Fibroblast of lung (primary cell): ENCODE measurements at regions not wholly inside any gene's neighbourhood (a gene's known extent, or its start where the extent isn't known, plus 50 kb on each side); places are given as distances from the start of the nearest gene placed in this dataset.

Source experiments
- DNase-seq, 2 donors: peaks; one replicate each; pipeline versions ENCODE4 v3.0.0 to v3.0.0-alpha.2; 2010; ENCODE audit warnings: low read depth in 2 of 2
- H2AFZ ChIP-seq: 2 replicates; pipeline ENCODE4 v1.5.1; 2012; ENCODE audit warnings: low read length, control low read depth, inconsistent platforms
- H3K27ac ChIP-seq: 2 replicates; pipeline ENCODE4 v1.5.1; 2011; ENCODE audit warnings: low read length, control low read depth; ENCODE audit not compliant: insufficient read depth
- H3K27me3 ChIP-seq: 2 replicates; pipeline ENCODE4 v1.5.1; 2011; ENCODE audit warnings: mild to moderate bottlenecking, low read length; ENCODE audit not compliant: control insufficient read depth, insufficient read depth
- H3K36me3 ChIP-seq: 2 replicates; pipeline ENCODE4 v1.5.1; 2011; ENCODE audit warnings: low read length; ENCODE audit not compliant: control insufficient read depth, insufficient read depth
- H3K4me1 ChIP-seq: 2 replicates; pipeline ENCODE4 v1.5.1; 2011; ENCODE audit warnings: low read length; ENCODE audit not compliant: control insufficient read depth, insufficient read depth; ENCODE audit errors: extremely low read depth
- H3K4me2 ChIP-seq: 2 replicates; pipeline ENCODE4 v1.5.1; 2011; ENCODE audit warnings: low read length, control low read depth; ENCODE audit not compliant: insufficient read depth; ENCODE audit errors: extremely low read depth
- H3K4me3 ChIP-seq, 4 experiments: fragments of 200-600 bp in 1 of 4; sonication (generic) in 1 of 4; replicated peaks in 1 of 4; 2 replicates each; pipeline ENCODE4 v1.5.1; 2011 to 2016; ENCODE audit warnings: low read length in 4 of 4, low read depth in 3 of 4, mild to moderate bottlenecking in 3 of 4, control low read depth in 2 of 4, inconsistent platforms in 1 of 4, mixed read lengths in 1 of 4; ENCODE audit not compliant: insufficient read depth in 1 of 4; ENCODE audit errors: control extremely low read depth in 1 of 4
- H3K79me2 ChIP-seq: 2 replicates; pipeline ENCODE4 v1.5.1; 2012; ENCODE audit warnings: mild to moderate bottlenecking, low read length, inconsistent platforms; ENCODE audit not compliant: control insufficient read depth, insufficient read depth
- H3K9ac ChIP-seq: 2 replicates; pipeline ENCODE4 v1.5.1; 2011; ENCODE audit warnings: mild to moderate bottlenecking, low read length, control low read depth; ENCODE audit not compliant: insufficient read depth
- H3K9me3 ChIP-seq: 2 replicates; pipeline ENCODE4 v1.5.1; 2012; ENCODE audit warnings: low read depth, low read length; ENCODE audit not compliant: control insufficient read depth, insufficient read depth
- H4K20me1 ChIP-seq: 2 replicates; pipeline ENCODE4 v1.5.1; 2011; ENCODE audit warnings: low read length; ENCODE audit not compliant: control insufficient read depth, insufficient read depth; ENCODE audit errors: extremely low read depth
- EZH2 ChIP-seq: IDR thresholded peaks from 2 replicates; pipeline ENCODE4 v1.5.1; 2012; ENCODE audit warnings: low read length, control low read depth, mild to moderate bottlenecking; ENCODE audit errors: missing control alignments
- TF ChIP-seq, protein P1 (sequence below), 2 donors: IDR thresholded peaks in 1 of 2; conservative IDR thresholded peaks in 1 of 2; 1 replicate in 1 of 2; 2 replicates in 1 of 2; pipeline ENCODE4 v1.5.1; 2011 to 2012; ENCODE audit warnings: low read length in 2 of 2, control low read depth in 1 of 2, inconsistent platforms in 1 of 2, low read depth in 1 of 2, mild to moderate bottlenecking in 1 of 2

DNA sequence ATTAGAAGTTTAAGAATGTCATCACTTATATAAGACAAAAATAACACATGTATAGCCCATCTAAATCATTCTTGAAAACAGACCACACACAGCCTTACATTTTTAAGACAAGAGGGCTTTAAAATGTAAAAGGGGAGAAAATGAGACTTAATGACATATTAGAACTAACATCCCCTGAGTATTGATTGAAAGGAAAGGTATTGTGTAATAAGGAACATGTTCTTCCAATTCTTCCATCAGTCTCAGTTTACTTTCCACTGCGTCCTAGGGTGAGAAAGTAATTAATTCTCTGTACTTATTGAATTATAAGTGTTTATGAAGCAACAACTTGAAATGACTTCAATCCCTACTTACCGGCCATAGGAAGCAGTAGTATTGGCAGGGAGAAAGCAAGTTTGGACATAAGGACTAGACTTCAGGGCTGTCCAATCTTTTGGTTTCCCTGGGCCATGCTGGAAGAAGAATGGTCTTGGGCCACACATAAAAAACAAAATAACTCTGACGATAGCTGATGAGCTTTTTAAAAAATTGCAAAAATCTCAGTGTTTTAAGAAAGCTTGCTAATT, 202.7 kb upstream of the SPRY1 start:
- no peak for TF ChIP-seq EZH2
- TF ChIP-seq, protein P1, sequence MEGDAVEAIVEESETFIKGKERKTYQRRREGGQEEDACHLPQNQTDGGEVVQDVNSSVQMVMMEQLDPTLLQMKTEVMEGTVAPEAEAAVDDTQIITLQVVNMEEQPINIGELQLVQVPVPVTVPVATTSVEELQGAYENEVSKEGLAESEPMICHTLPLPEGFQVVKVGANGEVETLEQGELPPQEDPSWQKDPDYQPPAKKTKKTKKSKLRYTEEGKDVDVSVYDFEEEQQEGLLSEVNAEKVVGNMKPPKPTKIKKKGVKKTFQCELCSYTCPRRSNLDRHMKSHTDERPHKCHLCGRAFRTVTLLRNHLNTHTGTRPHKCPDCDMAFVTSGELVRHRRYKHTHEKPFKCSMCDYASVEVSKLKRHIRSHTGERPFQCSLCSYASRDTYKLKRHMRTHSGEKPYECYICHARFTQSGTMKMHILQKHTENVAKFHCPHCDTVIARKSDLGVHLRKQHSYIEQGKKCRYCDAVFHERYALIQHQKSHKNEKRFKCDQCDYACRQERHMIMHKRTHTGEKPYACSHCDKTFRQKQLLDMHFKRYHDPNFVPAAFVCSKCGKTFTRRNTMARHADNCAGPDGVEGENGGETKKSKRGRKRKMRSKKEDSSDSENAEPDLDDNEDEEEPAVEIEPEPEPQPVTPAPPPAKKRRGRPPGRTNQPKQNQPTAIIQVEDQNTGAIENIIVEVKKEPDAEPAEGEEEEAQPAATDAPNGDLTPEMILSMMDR (conservative IDR thresholded peaks at IDR 0.05 in 1 of 2, IDR thresholded peaks at IDR 0.05 in 1 of 2; ENCODE audit: low read depth in 1 of 2, low read length in 2 of 2), result no peak
- no peaks in the 10 kb centered on the region for H3K9me3 ChIP-seq

DNA sequence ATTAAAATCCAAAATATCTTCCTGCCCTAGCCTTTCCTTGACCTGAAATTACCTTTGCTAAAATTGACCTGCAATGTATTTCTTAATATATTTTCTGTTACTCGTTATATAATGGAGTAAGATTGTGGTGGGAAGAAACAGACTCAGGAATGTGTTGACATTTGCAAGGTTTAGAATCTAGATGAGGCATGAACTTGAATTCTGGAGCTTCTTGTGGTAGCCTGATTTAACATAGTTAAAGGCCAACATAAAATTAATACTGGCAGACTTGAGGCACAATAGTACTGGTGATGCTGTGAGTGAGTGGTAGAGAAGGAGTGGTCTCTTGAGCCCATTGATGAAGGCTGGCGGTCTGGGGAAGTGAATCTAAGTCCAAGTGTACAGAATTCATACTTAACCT, 197.9 kb upstream of the SPRY1 start:
- peak in 1 of 2 donors; percentile 47 for DNase-seq
- no peak overlapping the region for H3K27ac ChIP-seq
- no peak for TF ChIP-seq EZH2
- TF ChIP-seq, protein P1 (conservative IDR thresholded peaks at IDR 0.05 in 1 of 2, IDR thresholded peaks at IDR 0.05 in 1 of 2; ENCODE audit: low read depth in 1 of 2, low read length in 2 of 2), result no peak

More for the DNA sequence above, 202.7 kb upstream of the SPRY1 start:
- no peak overlapping the region for H3K27ac ChIP-seq
- no peak for DNase-seq
- no peaks in the 10 kb centered on the region for H3K79me2 ChIP-seq
- no peaks in the 10 kb centered on the region for H3K27me3 ChIP-seq
- no peak overlapping the region for H3K4me2 ChIP-seq
- H3K4me3 ChIP-seq, result no peak overlapping the region
- no peak overlapping the region for H3K9ac ChIP-seq
- H2AFZ ChIP-seq, result no peak overlapping the region
- no peaks in the 10 kb centered on the region for H3K36me3 ChIP-seq
- H4K20me1 ChIP-seq, result no peaks in the 10 kb centered on the region
- no peaks in the 10 kb centered on the region for H3K4me1 ChIP-seq

DNA sequence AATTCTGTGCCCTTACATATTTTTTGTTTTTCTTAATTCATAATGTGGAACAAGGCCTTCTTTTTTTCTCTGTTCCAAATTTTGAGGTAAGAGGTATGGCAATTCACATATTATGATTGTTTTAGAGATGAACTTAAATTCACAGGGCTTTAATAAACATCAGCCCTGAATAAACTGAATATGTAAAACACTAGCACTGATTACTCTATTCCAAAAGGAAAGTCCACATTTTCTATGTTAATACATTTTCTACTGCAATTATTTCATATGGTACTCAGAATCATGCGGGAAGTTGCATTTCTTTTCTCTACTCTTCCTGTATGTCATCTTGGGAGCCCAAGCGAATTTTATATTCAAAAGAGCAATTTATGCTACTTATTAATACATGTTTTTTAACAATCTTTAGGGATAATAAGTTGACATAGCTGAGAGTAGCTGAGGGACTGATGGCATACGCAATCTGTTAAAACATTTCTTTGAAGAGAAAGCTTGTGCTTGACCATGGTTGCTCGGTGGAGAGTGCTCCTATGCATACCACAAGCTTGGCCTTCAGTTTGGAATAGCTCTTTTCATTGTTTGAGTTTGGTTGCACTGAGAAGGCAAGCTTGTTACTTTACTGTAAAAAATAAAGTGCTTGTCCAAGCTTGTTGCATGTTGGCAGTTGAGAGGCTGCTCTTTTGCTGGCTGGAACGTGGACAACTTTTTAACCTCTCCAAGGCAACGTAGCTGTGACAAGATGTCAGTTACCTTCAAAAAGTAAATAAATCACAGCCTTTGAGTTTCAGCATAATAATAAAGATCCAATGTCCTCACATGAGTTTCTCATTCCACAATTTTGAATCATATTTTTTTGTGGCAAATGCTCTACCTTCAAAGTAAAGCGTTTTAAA, 196.3 kb upstream of the SPRY1 start:
- Histone ChIP-seq H3K4me3 (no peak overlapping the region), H3K79me2 (no peaks in the 10 kb centered on the region), H3K36me3 (no peaks in the 10 kb centered on the region), H3K27me3 (no peaks in the 10 kb centered on the region), H2AFZ (no peak overlapping the region), H3K27ac (no peak overlapping the region), H3K4me2 (no peak overlapping the region), H3K9me3 (no peaks in the 10 kb centered on the region), H3K9ac (no peak overlapping the region), H3K4me1 (no peaks in the 10 kb centered on the region), H4K20me1 (no peaks in the 10 kb centered on the region)
- TF ChIP-seq EZH2, result no peak
- TF ChIP-seq, protein P1 (conservative IDR thresholded peaks at IDR 0.05 in 1 of 2, IDR thresholded peaks at IDR 0.05 in 1 of 2; ENCODE audit: low read depth in 1 of 2, low read length in 2 of 2), result no peak
- DNase-seq, result peak in 1 of 2 donors; percentile 11

More for the DNA sequence above, 197.9 kb upstream of the SPRY1 start:
- H4K20me1 ChIP-seq, result no peaks in the 10 kb centered on the region
- H3K4me1 ChIP-seq, result no peaks in the 10 kb centered on the region
- no peaks in the 10 kb centered on the region for H3K36me3 ChIP-seq
- H3K27me3 ChIP-seq, result no peaks in the 10 kb centered on the region
- H3K4me3 ChIP-seq, result no peak overlapping the region
- H3K9me3 ChIP-seq, result no peaks in the 10 kb centered on the region
- H2AFZ ChIP-seq, result no peak overlapping the region
- no peak overlapping the region for H3K9ac ChIP-seq
- no peak overlapping the region for H3K4me2 ChIP-seq
- H3K79me2 ChIP-seq, result no peaks in the 10 kb centered on the region
